GM19351 (cell line): ENCODE measurements at regions not wholly inside any gene's neighbourhood (a gene's known extent, or its start where the extent isn't known, plus 50 kb on each side); places are given as distances from the start of the nearest gene placed in this dataset.

Experiments used
- ATAC-seq: cut with Tn5 transposase; IDR thresholded peaks from one replicate; pipeline ENCODE4 v1.9.1; 2021; ENCODE audit warnings: mild to moderate bottlenecking, moderate library complexity; ENCODE audit not compliant: unreplicated experiment

DNA sequence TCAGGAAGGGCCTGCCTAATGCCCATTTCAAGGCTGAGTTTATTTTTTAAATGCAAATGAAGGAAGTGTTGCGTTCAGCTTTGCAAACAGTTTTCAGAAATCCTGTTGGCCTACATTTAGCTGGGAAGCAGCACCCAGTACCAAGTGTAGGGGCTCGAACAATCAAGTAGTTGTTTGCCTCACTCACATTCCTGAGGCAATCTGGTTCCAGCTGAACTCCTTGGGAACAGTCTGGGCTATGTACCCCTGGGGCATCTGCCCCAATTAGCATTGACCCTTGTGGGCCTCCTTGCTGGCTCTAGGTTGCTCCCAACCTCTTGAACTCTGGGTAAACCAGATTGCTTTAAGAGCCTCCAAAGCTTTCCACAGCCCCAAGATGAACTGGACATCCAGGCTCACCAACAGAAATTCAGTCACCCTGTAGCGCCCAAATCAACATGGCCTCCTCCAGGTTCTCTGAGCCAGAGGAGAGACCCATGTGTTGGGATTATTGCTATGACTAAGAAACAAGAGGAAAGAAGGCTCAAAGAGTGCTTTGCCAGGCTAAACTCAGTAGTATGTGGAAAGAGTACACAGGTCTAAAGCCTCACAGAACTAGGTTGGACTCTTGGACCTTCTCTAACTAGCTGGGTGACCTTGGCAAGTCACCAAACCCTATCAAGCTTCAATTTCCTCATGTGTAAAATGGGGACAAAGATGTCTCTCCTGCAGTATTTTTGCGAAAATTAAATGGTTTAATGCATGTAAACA lies 532.7 kb downstream of the SOX2 start:
- ATAC-seq: no peak

DNA sequence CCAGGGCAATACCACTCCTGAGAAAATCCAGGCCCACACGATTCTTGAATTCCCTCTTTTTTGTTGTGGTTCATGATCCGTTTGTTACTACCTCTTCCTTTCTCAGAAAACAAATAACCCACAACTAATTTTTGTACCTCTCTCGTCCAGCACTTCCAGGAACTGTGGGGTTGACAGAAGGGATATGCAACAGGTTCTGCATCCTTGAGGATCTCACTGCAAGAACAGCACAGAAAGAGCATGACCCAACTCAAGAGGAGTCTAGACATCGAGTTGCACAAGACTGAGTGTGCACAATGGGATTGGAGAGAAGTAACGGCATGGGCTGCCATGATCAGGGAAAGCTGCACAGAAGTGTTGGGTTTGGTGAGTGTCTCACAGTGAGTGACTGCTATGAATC lies 533.3 kb downstream of the SOX2 start:
- ATAC-seq: no peak

DNA sequence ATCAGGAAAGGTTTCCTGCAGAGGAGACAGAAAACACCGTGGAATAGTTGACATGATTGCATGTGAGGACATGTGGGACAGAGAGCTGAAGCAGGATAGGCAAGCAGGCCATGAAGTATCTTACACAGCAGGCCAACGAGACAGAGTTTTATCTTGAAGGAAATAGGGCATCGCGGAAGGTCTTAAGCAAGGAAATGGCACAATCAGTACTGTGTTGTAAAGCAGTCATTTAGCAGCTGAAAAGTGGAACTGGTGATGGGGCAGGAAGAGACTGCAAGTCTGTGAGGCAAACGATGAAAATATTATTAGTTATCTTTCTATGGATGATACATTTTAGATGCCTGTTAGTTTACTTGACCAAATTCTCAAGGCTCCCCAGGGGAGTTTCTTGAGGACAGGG lies 535.1 kb downstream of the SOX2 start:
- no peak for ATAC-seq

DNA sequence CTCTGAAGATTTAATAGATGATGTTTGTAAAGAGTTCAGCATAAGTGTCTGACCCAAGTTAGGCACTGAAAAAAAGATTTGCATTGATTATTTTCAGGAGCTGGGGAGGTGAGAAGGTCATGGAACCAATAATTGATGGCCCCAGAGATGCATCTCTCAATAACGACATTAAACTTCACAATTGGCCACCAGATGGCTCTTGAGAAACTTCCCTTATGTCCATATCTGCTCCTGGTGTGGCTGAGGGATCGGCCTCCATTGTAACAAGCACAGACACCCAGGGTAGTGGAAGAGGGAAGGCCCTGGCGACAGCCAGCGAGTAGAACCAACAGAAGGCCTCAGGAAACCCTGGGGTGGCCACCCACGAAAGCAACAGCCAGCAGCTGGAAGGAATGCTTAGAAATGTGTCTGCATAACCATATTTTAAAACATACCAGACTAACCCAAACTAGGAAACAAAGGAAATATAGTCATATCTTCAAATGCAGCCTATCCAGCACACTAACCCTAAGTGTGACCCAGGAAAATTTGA lies 536.7 kb downstream of the SOX2 start:
- no peak for ATAC-seq

DNA sequence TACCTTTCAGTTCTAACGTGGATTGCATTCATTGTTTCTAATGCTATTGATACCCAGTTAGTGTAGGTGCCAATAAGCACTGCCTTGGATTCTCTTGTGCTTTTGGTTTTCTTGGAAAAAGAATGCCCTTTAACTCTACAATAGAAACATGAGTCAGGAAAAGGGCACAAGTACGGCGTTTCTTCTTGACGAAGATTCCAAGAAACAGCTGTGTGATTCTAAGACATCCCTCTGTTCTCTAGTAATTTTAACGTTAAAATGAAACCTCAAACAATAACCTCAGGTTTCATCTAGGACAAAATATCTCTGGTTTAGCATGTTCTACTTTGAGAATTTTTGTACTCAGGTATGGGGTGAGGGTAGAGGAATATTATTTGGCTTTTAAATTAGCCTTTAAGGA lies 540.5 kb upstream of the ATP11B start:
- ATAC-seq: no peak

DNA sequence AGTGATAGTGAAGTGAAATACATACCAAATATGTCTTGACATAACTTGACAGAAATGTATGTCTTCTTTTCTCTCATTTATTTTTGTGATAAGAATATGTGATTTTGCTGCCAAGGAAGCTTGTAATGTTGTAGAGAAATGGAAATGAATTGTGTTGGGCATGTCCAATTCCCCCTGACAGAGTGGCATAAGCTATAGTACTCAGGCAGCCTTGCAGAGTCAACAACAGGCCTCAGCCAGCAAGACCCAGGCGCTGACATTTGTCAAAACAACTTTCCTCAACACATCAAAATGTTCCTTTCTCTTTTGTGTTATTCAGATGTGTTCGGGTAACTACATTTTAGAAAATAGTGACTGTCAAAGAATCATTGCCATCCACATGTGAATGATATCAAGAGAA lies 538.1 kb upstream of the ATP11B start:
- ATAC-seq: no peak

DNA sequence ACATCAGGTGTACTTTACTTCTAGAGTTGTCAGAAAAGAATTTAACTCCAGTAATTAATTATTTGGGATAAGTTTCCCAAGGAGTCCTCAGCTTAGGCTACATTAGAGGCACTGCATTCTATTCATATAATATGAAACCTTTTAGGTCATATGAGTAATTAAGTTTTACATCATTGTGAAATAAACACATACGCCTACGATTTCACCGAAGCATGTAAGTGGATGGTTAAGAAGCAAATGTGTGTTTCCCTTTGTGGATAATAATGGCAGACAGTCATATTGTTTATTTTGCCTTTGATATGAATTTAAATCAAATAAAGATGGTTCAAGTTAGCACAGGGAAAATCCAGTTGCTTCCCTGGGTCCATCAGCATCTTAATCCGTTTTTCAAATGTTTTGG lies 535.9 kb upstream of the ATP11B start:
- no peak for ATAC-seq

DNA sequence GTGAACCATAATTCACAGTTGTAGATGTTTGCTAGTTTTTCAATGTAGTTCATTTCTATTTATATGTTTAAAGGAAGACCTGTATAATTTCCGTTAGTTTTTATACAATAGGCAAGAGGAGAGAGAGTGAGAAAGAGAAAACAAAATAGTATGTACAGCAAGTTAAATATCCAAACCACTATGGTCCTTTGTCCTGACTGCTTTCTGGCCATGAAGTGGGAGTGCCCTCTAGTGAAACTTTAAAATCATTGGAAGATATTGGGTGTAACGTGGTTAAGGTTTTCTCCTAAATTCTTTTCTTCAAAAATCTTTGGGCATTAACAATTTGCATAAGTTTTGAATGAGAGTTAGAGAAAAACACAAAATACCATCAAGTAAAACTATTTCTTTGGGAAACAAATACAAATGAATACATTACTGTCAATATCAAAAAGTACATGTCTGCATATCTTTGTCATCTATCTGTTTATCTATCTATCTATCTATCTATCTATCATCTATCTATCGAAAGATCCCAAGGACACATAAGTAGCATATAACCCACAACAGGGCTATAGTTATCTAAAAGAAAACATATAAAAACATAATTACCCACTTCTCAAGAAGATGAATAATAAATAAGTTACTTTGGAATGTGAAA lies 534.6 kb upstream of the ATP11B start:
- peak; percentile 58 for ATAC-seq

DNA sequence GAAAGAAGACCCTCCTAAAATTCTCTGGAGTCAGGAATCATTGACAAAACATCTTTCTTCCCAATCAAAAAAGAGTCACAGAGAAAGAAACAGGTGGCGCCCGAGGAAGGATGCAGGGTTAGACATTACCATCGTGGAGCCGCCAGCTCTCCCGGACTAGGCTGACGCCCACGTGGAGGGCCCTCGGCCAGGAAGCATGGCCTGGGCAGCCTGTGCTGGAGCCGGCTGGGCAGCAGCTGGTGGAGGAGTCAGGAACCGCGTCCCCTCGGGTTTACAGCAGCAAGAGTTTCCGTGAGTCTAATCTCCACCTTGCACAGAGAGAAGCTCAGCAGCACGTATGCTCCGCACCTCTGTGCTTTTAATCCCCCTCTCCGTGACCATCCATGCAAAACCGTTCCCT lies 533.7 kb upstream of the ATP11B start:
- no peak for ATAC-seq

DNA sequence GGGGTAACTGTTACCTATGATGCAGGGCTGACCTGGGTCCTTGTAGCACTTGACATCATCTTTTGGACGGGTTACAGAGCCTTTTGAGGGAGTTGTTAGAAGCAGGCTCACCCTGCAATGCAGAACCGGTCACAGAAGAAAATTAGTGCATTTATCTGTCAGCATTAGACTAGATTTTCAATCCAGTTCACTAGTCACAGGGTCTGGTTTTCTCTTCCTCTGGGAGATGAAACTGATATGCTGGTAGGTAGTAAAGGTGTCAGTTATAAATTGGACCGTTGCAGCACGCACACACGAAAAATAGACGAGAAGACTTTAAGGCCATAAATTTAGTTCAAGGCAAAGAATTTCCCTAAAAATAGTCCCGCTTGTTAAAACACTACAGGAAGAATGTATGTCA lies 532.3 kb upstream of the ATP11B start:
- no peak for ATAC-seq

DNA sequence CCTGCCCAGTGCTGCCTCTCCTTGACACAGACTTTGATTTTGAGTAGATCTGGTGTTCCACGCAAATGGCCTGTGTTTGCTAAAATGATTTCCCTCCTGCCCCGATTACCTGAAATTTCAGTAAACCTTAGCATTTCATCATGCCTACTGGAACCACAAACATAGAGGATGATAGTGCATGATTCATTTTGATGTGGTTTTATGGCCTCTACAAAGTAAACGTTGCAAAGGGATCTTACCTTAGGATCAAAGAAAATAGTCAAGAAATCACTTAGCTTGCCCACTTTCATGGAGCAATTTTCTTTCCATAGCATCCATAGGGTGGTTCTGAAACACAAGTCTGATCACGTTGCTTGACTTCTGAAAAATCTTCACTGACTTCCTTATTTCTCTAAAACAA lies 524.6 kb upstream of the ATP11B start:
- ATAC-seq: no peak

DNA sequence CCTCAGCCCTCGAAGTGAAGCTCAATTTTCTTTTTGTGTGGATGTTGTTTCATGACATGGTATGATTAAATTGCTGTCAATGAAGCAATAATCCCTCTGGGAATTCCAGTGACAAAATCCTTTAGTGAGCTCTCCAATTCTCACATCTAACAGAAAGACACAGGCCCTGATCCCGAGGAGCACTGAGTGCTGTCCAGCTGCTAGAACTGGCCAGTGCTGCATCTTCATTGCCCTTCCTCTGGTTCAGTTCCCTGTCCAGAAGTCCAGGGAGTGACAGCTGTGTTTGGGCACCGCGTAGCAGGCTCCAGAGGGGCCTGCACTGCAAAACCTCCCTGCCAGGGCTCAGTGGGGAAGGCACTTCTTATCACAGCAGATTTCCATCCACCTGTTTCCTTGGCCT lies 516.8 kb upstream of the ATP11B start:
- ATAC-seq: no peak

DNA sequence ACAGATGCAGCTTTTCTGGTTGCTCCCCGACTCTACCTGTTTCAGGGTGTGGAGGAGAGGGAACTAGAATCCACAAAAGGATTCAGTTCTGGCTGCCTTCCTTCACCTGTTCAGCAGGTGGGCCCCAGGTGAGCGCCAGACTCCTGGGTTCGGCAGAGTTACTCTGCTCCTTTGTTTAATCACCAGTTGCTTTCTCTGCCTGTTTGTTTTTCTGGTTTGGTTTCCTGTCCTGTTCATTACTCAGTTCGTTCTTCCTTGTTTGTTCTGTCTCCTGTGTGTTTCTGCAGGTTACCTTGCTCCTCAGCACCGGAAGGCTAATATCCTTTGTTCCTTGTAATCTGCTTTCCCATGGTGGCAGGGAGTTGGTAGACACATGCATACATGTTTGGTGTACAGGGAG lies 508.5 kb upstream of the ATP11B start:
- no peak for ATAC-seq

DNA sequence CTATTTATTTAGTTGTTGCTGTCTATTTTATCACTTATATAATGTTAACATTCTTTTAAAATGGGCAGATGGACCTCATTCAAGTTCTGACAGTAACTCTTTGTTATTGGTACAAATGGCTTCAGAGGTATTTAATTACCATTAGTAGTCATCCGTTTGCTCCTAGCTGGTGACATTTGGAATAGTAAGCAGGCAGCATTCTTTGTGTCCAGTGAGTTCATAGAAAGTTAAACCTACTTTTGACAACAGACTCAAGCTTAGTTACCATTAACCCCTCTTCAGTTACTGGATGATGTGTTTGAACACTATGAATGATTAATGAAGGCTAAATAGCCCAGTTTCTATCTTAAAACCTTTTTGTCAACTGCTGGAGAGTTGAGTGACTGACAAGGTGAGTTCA lies 500.7 kb upstream of the ATP11B start:
- no peak for ATAC-seq

DNA sequence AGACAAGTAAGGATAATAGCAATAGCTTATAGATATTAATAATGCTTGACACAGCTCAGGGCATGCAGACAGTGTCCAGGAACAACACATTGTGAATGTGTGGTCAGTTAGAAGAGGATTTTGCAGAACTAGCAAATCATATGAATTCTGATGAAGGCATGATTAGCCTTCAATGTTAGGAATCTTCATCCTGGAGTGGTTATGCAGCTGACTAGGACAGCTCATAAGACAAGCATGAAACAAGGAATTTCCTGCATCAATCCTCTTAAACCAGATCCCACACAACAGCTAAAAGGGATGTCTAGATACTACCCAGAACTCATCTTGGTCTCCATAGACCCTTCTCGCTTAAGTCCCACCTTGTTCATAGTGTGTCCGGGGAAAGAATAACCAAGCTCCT lies 499.0 kb upstream of the ATP11B start:
- ATAC-seq: no peak

DNA sequence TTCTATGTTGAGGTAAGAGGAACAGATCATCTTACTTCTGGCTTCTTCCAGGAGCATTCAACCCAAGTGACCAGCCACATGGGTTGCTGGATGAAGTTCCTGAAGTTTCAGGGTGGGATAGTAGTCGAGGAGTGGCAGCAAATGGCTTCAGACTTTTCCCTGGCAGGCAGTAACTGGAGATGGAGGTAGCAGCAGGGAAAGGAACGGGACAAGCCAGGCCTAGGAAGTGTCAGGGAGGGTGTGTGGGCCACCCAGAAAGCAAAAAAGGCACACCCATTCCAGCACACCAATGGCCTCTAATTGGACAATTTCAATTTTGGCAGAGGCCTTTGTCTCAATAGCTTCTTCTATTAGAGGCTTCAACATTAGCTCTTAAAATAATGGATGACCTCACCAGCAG lies 498.6 kb upstream of the ATP11B start:
- ATAC-seq: no peak

DNA sequence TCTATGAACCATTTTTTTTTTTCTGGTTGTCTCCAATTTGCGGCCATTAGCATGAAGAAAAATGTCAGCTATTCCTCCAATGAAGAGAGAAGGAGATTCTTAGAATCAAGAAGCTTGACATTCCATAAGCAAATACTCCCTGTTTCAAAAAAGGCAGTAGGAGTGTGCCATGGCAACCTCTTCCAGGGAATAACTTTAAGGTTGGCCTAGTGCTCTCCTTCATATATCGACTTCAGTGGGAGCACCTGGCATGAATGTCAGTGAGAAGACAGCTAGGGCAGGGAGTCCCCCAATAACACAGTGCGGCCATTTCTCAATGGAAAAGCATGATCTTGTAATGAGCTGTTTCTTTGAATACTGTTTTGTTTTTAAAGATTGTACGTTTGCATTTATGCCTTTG lies 493.0 kb upstream of the ATP11B start:
- ATAC-seq: no peak

DNA sequence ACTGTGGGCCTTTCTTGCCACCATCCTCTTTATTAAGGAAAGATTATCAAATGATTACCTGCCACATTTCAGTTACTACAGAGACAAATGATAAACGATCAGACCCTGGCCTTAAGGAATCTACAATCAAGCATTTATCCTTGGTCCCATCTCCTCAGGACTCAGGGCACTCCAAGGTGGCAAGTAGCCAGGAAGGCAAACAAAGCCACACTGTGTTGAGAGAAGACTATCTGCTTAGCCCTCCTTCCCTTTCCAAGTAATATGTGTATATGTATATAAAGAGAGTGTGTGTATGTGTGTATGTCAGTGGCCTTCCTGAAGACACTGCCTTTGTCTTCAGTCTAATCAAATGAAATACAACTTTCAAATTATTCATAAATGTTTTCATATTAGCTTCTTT lies 490.1 kb upstream of the ATP11B start:
- no peak for ATAC-seq

DNA sequence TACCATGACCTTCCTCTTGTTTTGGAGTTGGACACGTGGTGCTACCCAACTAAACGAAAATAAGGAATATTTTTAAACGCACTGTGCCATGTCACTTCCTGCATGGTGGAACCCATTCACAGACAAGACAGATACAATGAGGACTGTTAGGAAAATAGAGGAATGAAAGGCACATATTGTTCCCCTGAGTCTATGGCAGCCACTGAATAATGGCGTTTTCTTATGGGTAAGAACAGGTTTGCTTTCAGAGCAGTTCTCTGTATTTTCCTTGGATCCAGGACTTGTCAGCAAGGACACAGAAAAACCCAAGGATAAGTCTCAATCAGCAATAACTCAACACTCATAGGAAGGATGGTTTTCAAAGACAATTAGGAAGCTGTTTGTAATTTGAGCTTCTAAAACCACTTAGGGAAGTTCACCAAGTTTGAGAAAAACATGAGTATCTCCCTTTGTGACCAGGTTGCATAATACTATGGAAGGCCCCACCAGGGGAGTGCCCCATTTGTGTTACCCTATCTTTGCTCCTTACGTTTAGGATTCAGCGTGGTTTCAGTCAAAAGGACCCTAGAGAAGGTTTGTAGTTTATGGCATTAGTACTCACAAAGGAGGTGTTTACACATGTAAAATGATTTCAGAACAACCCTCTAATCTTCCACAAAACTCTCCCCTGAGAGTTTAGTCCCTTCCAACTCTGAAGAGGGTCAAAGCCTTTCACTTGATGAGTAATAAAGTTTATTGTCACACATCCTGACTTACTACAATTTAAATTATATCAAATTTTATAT lies 487.2 kb upstream of the ATP11B start:
- no peak for ATAC-seq

DNA sequence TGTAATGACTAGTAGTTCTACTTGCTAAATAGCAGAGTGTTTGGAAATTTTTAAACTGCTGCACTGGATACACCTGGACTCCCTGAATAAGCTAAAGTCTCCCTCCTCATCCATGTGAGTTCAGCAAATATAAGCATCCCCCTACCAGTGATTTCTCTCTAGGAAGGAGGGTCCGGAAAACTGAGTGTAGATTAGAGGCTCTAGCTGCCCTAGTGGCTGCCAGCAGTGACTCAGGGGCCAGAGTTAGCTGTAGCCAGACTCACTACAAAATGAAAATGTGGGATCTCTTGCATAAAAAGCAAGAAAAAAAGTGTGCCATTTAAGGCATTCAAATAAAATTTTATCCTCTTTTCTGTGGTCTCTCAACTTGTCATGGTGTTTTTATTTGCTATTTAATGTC lies 485.0 kb upstream of the ATP11B start:
- ATAC-seq: no peak

DNA sequence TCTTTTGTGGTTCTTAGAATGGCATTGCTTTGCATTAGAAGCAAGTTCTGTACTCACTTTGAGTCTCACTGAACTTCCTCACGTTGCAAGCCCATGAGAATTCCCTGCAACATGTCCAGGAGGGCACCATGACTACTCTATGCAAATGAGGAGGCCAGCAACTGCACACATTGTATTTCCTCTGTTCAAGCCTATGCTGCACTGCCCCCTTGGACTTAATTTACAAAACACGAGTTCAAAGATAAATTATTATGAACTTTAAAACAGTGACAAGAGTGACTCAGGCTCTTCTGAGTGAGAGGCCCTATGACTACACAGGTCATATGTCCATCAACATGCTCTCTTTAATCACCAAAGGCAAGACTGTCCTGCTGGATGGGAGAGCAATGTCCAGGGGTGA lies 484.2 kb upstream of the ATP11B start:
- ATAC-seq: no peak

DNA sequence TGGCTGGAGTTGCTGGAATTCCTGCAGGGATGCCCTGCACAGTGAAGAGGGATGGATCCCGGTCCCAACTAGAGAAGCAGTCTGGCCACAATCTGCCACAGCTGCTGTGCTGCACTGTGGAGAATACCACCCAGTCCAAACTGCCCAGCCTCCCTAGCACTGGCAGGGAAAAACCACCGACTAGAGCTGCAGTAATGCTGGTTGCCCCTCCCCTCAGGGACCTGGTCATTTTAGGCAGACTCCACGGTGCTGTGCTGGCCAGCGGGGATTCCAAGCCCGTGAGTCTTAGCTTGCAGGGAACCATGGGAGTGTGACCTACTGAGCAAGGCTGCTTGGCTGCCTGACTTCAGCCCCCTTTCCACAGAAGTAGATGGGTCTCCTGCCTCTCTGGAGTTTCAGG lies 478.0 kb upstream of the ATP11B start:
- no peak for ATAC-seq
